Liver (tissue), 7 donors: ENCODE measurements at regions not wholly inside any gene's neighbourhood (a gene's known extent, or its start where the extent isn't known, plus 50 kb on each side); places are given as distances from the start of the nearest gene placed in this dataset.
"Not testable (repeated sequence)": the region's sequence is repeated elsewhere in the genome, so short reads cannot be mapped to it uniquely, and the experiment has no call there.

Experiments
- DNase-seq: peaks from one replicate; pipeline ENCODE4 v3.0.0-alpha.2; 2017; ENCODE audit warnings: low spot score
- H3K27ac ChIP-seq, 2 donors: one replicate each; pipeline ENCODE4 v1.7.0; 2013; ENCODE audit warnings: inconsistent platforms in 2 of 2, low read length in 2 of 2, control low read depth in 1 of 2, low read depth in 1 of 2, mild to moderate bottlenecking in 1 of 2
- H3K27me3 ChIP-seq, 4 donors: one replicate each; pipeline versions ENCODE4 v1.6.1 to v1.7.0; 2013; ENCODE audit warnings: low read length in 3 of 4, inconsistent platforms in 1 of 4, mild to moderate bottlenecking in 1 of 4, moderate library complexity in 1 of 4; ENCODE audit not compliant: control insufficient read depth in 4 of 4, insufficient read depth in 4 of 4
- H3K36me3 ChIP-seq, 4 donors: one replicate each; pipeline versions ENCODE4 v1.6.1 to v1.7.0; 2013; ENCODE audit warnings: low read length in 3 of 4, mild to moderate bottlenecking in 3 of 4, low read depth in 1 of 4, moderate library complexity in 1 of 4; ENCODE audit not compliant: control insufficient read depth in 4 of 4, insufficient read depth in 3 of 4
- H3K4me1 ChIP-seq, 4 donors: one replicate each; pipeline versions ENCODE4 v1.6.1 to v1.7.0; 2013; ENCODE audit warnings: low read length in 3 of 4, mild to moderate bottlenecking in 3 of 4, moderate library complexity in 1 of 4; ENCODE audit not compliant: control insufficient read depth in 4 of 4, insufficient read depth in 4 of 4
- H3K4me3 ChIP-seq, 3 donors: one replicate each; pipeline versions ENCODE4 v1.6.1 to v1.7.0; 2013; ENCODE audit warnings: low read length in 3 of 3, control low read depth in 1 of 3, low read depth in 1 of 3, mild to moderate bottlenecking in 1 of 3
- H3K9ac ChIP-seq, 2 donors: one replicate each; pipeline ENCODE4 v1.7.0; 2013; ENCODE audit warnings: low read length in 2 of 2, mild to moderate bottlenecking in 2 of 2, moderate library complexity in 2 of 2, control low read depth in 1 of 2, low read depth in 1 of 2
- H3K9me3 ChIP-seq, 4 donors: one replicate each; pipeline versions ENCODE4 v1.6.1 to v1.7.0; 2013; ENCODE audit warnings: low read length in 3 of 4; ENCODE audit not compliant: control insufficient read depth in 4 of 4
- HNF4A ChIP-seq, 2 donors: conservative IDR thresholded peaks; 2 replicates each; pipeline ENCODE4 v1.6.1; 2016; ENCODE audit warnings: antibody characterized with exemption in 2 of 2, mild to moderate bottlenecking in 2 of 2
- NR2F2 ChIP-seq: IDR thresholded peaks from 2 replicates; pipeline ENCODE4 v1.6.1; 2016; ENCODE audit warnings: antibody characterized with exemption
- RAD21 ChIP-seq, 2 donors: IDR thresholded peaks; 2 replicates each; pipeline ENCODE4 v1.6.1; 2016; ENCODE audit warnings: antibody characterized with exemption in 2 of 2, mild to moderate bottlenecking in 2 of 2
- RXRA ChIP-seq, 2 donors: IDR thresholded peaks; 2 replicates each; pipeline ENCODE4 v1.6.1; 2017 to 2018; ENCODE audit warnings: antibody characterized with exemption in 2 of 2, mild to moderate bottlenecking in 1 of 2
- SP1 ChIP-seq: IDR thresholded peaks from 2 replicates; pipeline ENCODE4 v1.6.1; 2018; ENCODE audit warnings: antibody characterized with exemption, mild to moderate bottlenecking
- YY1 ChIP-seq: IDR thresholded peaks from 2 replicates; pipeline ENCODE4 v1.6.1; 2016; ENCODE audit warnings: antibody characterized with exemption, mild to moderate bottlenecking
- WGBS: extraction: QIAGEN DNeasy Blood & Tissue Kit; methylation state at CpG from one replicate; pipeline ENCODE4 v1.1.7; 2013; 5-methylcytosine and 5-hydroxymethylcytosine counted together
- TF ChIP-seq, protein P1 (sequence below): IDR thresholded peaks from 2 replicates; pipeline ENCODE4 v1.6.1; 2016; ENCODE audit warnings: antibody characterized with exemption
- donor health status: healthy.
- donor health status: healthy.
- donor health status: healthy.
- donor health status: healthy.

DNA sequence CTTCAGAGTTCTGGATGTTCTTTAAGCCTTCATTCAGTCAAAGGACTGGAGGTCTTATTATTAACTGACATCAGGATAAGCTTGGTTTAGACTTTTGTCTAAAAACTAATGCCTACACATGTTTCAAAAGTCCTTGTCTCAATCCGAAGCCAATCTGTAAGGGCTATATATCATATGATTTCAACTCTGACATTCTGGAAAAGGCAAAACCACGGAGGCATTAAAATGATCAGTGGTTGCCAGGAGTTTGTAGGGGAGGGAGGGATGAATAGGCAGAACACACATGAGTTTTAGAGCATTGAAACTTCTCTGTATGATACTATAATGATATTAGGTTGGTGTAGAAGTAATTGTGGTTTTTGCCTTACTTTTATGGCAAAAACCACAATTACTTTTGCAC, 1285.8 kb upstream of the CITED2 start:
- Histone ChIP-seq H3K9ac (no peak overlapping the region), H3K9me3 (no peaks in the 10 kb centered on the region), H3K4me3 (no peak overlapping the region), H3K27me3 (no peaks in the 10 kb centered on the region), H3K27ac (no peak overlapping the region), H3K36me3 (no peaks in the 10 kb centered on the region), H3K4me1 (no peaks in the 10 kb centered on the region)
- no peak for DNase-seq
- TF ChIP-seq, protein P1, sequence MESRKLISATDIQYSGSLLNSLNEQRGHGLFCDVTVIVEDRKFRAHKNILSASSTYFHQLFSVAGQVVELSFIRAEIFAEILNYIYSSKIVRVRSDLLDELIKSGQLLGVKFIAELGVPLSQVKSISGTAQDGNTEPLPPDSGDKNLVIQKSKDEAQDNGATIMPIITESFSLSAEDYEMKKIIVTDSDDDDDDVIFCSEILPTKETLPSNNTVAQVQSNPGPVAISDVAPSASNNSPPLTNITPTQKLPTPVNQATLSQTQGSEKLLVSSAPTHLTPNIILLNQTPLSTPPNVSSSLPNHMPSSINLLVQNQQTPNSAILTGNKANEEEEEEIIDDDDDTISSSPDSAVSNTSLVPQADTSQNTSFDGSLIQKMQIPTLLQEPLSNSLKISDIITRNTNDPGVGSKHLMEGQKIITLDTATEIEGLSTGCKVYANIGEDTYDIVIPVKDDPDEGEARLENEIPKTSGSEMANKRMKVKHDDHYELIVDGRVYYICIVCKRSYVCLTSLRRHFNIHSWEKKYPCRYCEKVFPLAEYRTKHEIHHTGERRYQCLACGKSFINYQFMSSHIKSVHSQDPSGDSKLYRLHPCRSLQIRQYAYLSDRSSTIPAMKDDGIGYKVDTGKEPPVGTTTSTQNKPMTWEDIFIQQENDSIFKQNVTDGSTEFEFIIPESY = no peak
- no peak for TF ChIP-seq SP1
- 53% methylated on average over 2 of the region's 2 CpGs for WGBS

DNA sequence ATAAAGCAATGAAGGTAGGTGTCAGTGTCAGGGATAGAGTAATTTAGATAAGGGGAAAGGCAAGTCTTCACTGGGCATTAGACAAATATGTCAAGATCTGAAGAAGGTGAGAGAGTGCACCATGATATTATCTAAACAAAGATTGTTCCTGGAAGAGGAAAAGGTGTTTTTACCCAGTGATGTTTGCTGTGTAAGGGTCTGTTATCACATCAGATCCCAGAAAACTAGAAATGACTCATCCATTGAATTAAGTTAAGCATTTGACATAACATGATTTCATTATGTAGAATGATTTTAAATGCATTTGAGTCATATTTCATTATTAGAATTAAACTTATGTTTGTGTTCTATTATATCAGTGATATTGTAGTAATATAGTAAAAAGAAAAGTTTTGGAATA, 1279.5 kb upstream of the CITED2 start:
- Histone ChIP-seq H3K27me3 (no peaks in the 10 kb centered on the region), H3K4me1 (no peaks in the 10 kb centered on the region), H3K4me3 (no peak overlapping the region), H3K9me3 (no peaks in the 10 kb centered on the region), H3K9ac (no peak overlapping the region), H3K27ac (no peak overlapping the region), H3K36me3 (no peaks in the 10 kb centered on the region)
- DNase-seq = no peak
- TF ChIP-seq NR2F2 (no peak), RXRA (IDR thresholded peaks at IDR 0.05) (no peak), YY1 (no peak)

DNA sequence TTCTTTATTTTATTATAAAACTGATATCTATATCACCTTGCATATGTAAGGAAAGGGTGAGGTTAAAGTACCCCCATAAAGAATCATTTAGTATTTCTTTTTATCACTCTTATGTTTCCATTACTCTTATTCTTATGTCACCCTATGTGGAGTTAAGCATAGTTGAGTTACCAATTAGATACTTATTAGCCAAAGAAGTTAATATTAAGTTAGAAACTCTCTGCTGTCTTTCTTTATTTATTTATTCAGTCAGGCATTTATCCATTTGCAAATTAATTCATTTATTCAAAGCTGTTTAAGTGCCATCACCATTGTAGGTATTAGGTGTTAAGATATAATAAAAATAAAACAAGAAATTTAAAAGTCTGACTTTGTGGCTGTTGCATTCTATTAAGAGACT, 1279.1 kb upstream of the CITED2 start:
- TF ChIP-seq SP1 = no peak
- TF ChIP-seq RAD21 (IDR thresholded peaks at IDR 0.05) = no peak
- no peak for TF ChIP-seq HNF4A (conservative IDR thresholded peaks at IDR 0.05)
- DNase-seq = no peak

DNA sequence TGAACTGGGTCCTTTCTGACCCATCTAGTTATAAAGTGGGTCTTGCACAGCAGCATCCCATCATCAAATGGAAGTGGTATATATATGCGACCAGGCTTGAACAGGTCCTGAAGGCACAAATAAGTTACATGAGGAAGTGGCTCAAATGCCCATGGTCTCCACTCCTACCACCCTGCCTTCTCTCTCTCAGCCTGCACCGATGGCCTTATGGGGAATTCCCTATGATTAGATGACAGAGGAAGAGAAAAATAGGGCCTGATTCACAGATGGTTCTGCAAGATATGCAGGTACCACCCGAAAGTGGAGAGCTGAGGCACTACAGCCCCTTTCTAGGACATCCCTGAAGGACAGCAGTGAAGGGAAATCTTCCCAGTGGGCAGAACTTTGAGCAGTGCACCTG, 1275.1 kb upstream of the CITED2 start:
- not testable (repeated sequence) for H3K36me3 ChIP-seq, DNase-seq, H3K27me3 ChIP-seq, H3K4me3 ChIP-seq, H3K27ac ChIP-seq, H3K4me1 ChIP-seq, H3K9ac ChIP-seq, H3K9me3 ChIP-seq
- WGBS = 94% methylated on average over 3 of the region's 3 CpGs

More for the DNA sequence above, 1279.1 kb upstream of the CITED2 start:
- no peaks in the 10 kb centered on the region for H3K9me3 ChIP-seq
- H3K27ac ChIP-seq = no peak overlapping the region
- H3K4me1 ChIP-seq = no peaks in the 10 kb centered on the region
- H3K4me3 ChIP-seq = no peak overlapping the region
- H3K9ac ChIP-seq = no peak overlapping the region
- H3K36me3 ChIP-seq = no peaks in the 10 kb centered on the region
- no peaks in the 10 kb centered on the region for H3K27me3 ChIP-seq

DNA sequence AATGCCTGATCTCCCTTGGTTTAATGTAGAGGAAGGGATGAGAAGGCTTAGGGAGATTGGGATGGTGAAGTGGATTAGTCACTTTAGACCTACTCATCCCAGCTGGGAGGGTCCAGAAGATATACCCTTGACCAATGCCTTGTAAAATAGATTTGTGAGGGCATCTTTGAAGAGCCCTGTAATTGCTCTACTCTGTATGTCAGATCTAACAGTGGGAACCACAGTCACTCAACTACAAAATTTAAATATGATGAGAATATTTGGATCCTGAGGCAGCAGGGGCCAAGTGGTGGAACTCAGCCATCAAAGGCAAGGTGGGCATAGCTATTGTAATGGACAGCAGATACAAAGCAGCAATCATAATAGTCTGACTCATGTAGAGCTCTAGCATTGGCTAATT, 1272.9 kb upstream of the CITED2 start:
- not testable (repeated sequence) for H3K9ac ChIP-seq, H3K4me1 ChIP-seq, H3K27ac ChIP-seq, H3K36me3 ChIP-seq, H3K9me3 ChIP-seq, H3K27me3 ChIP-seq, DNase-seq, H3K4me3 ChIP-seq
